Activated CD4-positive, alpha-beta memory T cell treated with anti-CD3 and anti-CD28 coated beads, Interleukin-2, amount 10 ng/mL, durations not matched to agents 7 days and 5 days (primary cell): ENCODE measurements at regions not wholly inside any gene's neighbourhood (a gene's known extent, or its start where the extent isn't known, plus 50 kb on each side); places are given as distances from the start of the nearest gene placed in this dataset.

Experiments used
- CTCF ChIA-PET: fragments of 350-600 bp; sonication (Branson Sonifier 250); formaldehyde crosslinking; loops from one replicate; lab custom pipeline; 2021; ENCODE audit warnings: antibody characterized with exemption, inconsistent platforms; lab: Charles Lee
- POLR2A ChIA-PET: fragments of 350-600 bp; sonication (Branson Sonifier 250); formaldehyde crosslinking; loops from one replicate; lab custom pipeline; 2021; ENCODE audit warnings: antibody characterized with exemption; lab: Charles Lee
- DNase-seq: peaks from one replicate; pipeline ENCODE4 v3.0.0-alpha.2; 2020
- H3K27ac Mint-ChIP-seq: one replicate; pipeline ENCODE4 v1.8.0; 2021; ENCODE audit warnings: mild to moderate bottlenecking, mixed read lengths
- H3K27me3 Mint-ChIP-seq: one replicate; pipeline ENCODE4 v1.8.0; 2021; ENCODE audit warnings: mixed read lengths
- H3K36me3 Mint-ChIP-seq: one replicate; pipeline ENCODE4 v1.8.0; 2021; ENCODE audit warnings: low read depth, mixed read lengths
- H3K4me1 Mint-ChIP-seq: one replicate; pipeline ENCODE4 v1.8.0; 2021; ENCODE audit warnings: mixed read lengths
- H3K4me3 Mint-ChIP-seq: one replicate; pipeline ENCODE4 v1.8.0; 2021; ENCODE audit warnings: mild to moderate bottlenecking, mixed read lengths
- H3K9me3 Mint-ChIP-seq: one replicate; pipeline ENCODE4 v1.8.0; 2021; ENCODE audit warnings: mixed read lengths

GRCh38 chr10:4754143-4754542, 71.9 kb upstream of the AKR1E2 start:
- peaks cover 36% of the 10 kb centered on the region for H3K27me3 Mint-ChIP-seq
- H3K27ac Mint-ChIP-seq: no peak overlapping the region
- DNase-seq: no peak
- no peaks in the 10 kb centered on the region for H3K4me1 Mint-ChIP-seq
- H3K36me3 Mint-ChIP-seq: no peaks in the 10 kb centered on the region
- H3K9me3 Mint-ChIP-seq: no peaks in the 10 kb centered on the region
- POLR2A ChIA-PET: no interaction called here
- H3K4me3 Mint-ChIP-seq: no peak overlapping the region
- CTCF ChIA-PET: no interaction called here

- H3K36me3 Mint-ChIP-seq: no peaks in the 10 kb centered on the region
- no peaks in the 10 kb centered on the region for H3K4me1 Mint-ChIP-seq
- ChIA-PET CTCF (no interaction called here), POLR2A (no interaction called here)
- no peak overlapping the region for H3K4me3 Mint-ChIP-seq
- peaks cover 42% of the 10 kb centered on the region for H3K27me3 Mint-ChIP-seq
- no peak for DNase-seq
- H3K9me3 Mint-ChIP-seq: no peaks in the 10 kb centered on the region
- H3K27ac Mint-ChIP-seq: no peak overlapping the region
Measured at GRCh38 chr10:4751211-4751610, 74.8 kb upstream of the AKR1E2 start.

GRCh38 chr10:4749271-4749574, 76.8 kb upstream of the AKR1E2 start:
- H3K9me3 Mint-ChIP-seq: no peaks in the 10 kb centered on the region
- ChIA-PET POLR2A (no interaction called here), CTCF (no interaction called here)
- no peaks in the 10 kb centered on the region for H3K4me1 Mint-ChIP-seq
- H3K27ac Mint-ChIP-seq: no peak overlapping the region
- no peak for DNase-seq
- peaks cover 39% of the 10 kb centered on the region for H3K27me3 Mint-ChIP-seq
- H3K4me3 Mint-ChIP-seq: no peak overlapping the region
- H3K36me3 Mint-ChIP-seq: no peaks in the 10 kb centered on the region

GRCh38 chr10:4748491-4749270, 77.3 kb upstream of the AKR1E2 start:
- DNase-seq: no peak
- CTCF ChIA-PET: no interaction called here
- H3K4me1 Mint-ChIP-seq: no peaks in the 10 kb centered on the region
- H3K4me3 Mint-ChIP-seq: no peak overlapping the region
- H3K27ac Mint-ChIP-seq: no peak overlapping the region
- no peaks in the 10 kb centered on the region for H3K36me3 Mint-ChIP-seq
- H3K27me3 Mint-ChIP-seq: peaks cover 44% of the 10 kb centered on the region
- no peaks in the 10 kb centered on the region for H3K9me3 Mint-ChIP-seq
- POLR2A ChIA-PET: no interaction called here

- no peak overlapping the region for H3K27ac Mint-ChIP-seq
- H3K4me1 Mint-ChIP-seq: no peaks in the 10 kb centered on the region
- ChIA-PET CTCF (no interaction called here), POLR2A (no interaction called here)
- no peak overlapping the region for H3K4me3 Mint-ChIP-seq
- H3K36me3 Mint-ChIP-seq: no peaks in the 10 kb centered on the region
- no peaks in the 10 kb centered on the region for H3K9me3 Mint-ChIP-seq
- peaks cover 25% of the 10 kb centered on the region for H3K27me3 Mint-ChIP-seq
- DNase-seq: no peak
Measured at GRCh38 chr10:4742217-4742616, 83.8 kb upstream of the AKR1E2 start.

- peaks cover 26% of the 10 kb centered on the region for H3K27me3 Mint-ChIP-seq
- no peak overlapping the region for H3K4me3 Mint-ChIP-seq
- CTCF ChIA-PET: no interaction called here
- no peak for DNase-seq
- no peaks in the 10 kb centered on the region for H3K9me3 Mint-ChIP-seq
- no peaks in the 10 kb centered on the region for H3K36me3 Mint-ChIP-seq
- no peaks in the 10 kb centered on the region for H3K4me1 Mint-ChIP-seq
- POLR2A ChIA-PET: no interaction called here
- no peak overlapping the region for H3K27ac Mint-ChIP-seq
Measured at GRCh38 chr10:4740471-4740870, 85.5 kb upstream of the AKR1E2 start.

- ChIA-PET POLR2A (no interaction called here), CTCF (no interaction called here)
- no peaks in the 10 kb centered on the region for H3K36me3 Mint-ChIP-seq
- peaks cover 7% of the 10 kb centered on the region for H3K27me3 Mint-ChIP-seq
- H3K4me3 Mint-ChIP-seq: no peak overlapping the region
- peaks cover 4% of the 10 kb centered on the region for H3K4me1 Mint-ChIP-seq
- DNase-seq: no peak
- no peaks in the 10 kb centered on the region for H3K9me3 Mint-ChIP-seq
- H3K27ac Mint-ChIP-seq: no peak overlapping the region
Measured at GRCh38 chr10:4736608-4737007, 89.4 kb upstream of the AKR1E2 start.

GRCh38 chr10:4736183-4736582, 89.8 kb upstream of the AKR1E2 start:
- POLR2A ChIA-PET: no interaction called here

GRCh38 chr10:4733843-4734224, 92.2 kb upstream of the AKR1E2 start:
- ChIA-PET CTCF (no interaction called here), POLR2A (no interaction called here)
- peaks cover 9% of the 10 kb centered on the region for H3K27me3 Mint-ChIP-seq
- no peaks in the 10 kb centered on the region for H3K36me3 Mint-ChIP-seq
- no peak overlapping the region for H3K4me3 Mint-ChIP-seq
- no peak for DNase-seq
- peaks cover 4% of the 10 kb centered on the region for H3K4me1 Mint-ChIP-seq
- no peak overlapping the region for H3K27ac Mint-ChIP-seq
- no peaks in the 10 kb centered on the region for H3K9me3 Mint-ChIP-seq

More at GRCh38 chr10:4736183-4736582, 89.8 kb upstream of the AKR1E2 start:
- H3K9me3 Mint-ChIP-seq: no peaks in the 10 kb centered on the region
- CTCF ChIA-PET: no interaction called here
- no peak overlapping the region for H3K27ac Mint-ChIP-seq
- no peaks in the 10 kb centered on the region for H3K36me3 Mint-ChIP-seq
- peaks cover 7% of the 10 kb centered on the region for H3K27me3 Mint-ChIP-seq
- no peak overlapping the region for H3K4me3 Mint-ChIP-seq
- DNase-seq: no peak
- peaks cover 4% of the 10 kb centered on the region for H3K4me1 Mint-ChIP-seq

GRCh38 chr10:4733150-4733842, 92.7 kb upstream of the AKR1E2 start:
- H3K27ac Mint-ChIP-seq: no peak overlapping the region
- peaks cover 4% of the 10 kb centered on the region for H3K4me1 Mint-ChIP-seq
- no peaks in the 10 kb centered on the region for H3K9me3 Mint-ChIP-seq
- no peak for DNase-seq
- no peak overlapping the region for H3K4me3 Mint-ChIP-seq
- CTCF ChIA-PET: no interaction called here
- no peaks in the 10 kb centered on the region for H3K36me3 Mint-ChIP-seq
- POLR2A ChIA-PET: no interaction called here
- peaks cover 5% of the 10 kb centered on the region for H3K27me3 Mint-ChIP-seq

- Mint-ChIP-seq H3K4me3 (no peak overlapping the region), H3K9me3 (no peaks in the 10 kb centered on the region), H3K4me1 (peaks cover 4% of the 10 kb centered on the region), H3K27me3 (peaks cover 5% of the 10 kb centered on the region), H3K27ac (no peak overlapping the region), H3K36me3 (no peaks in the 10 kb centered on the region)
- DNase-seq: no peak
- ChIA-PET CTCF (no interaction called here), POLR2A (no interaction called here)
Measured at GRCh38 chr10:4730998-4731397, 95.0 kb upstream of the AKR1E2 start.

- CTCF ChIA-PET: no interaction called here
- POLR2A ChIA-PET: no interaction called here
- Mint-ChIP-seq H3K9me3 (no peaks in the 10 kb centered on the region), H3K4me3 (no peak overlapping the region), H3K27ac (no peak overlapping the region), H3K27me3 (peaks cover 7% of the 10 kb centered on the region), H3K4me1 (no peaks in the 10 kb centered on the region), H3K36me3 (no peaks in the 10 kb centered on the region)
- no peak for DNase-seq
Measured at GRCh38 chr10:4725917-4726606, 99.9 kb upstream of the AKR1E2 start.

- H3K36me3 Mint-ChIP-seq: no peaks in the 10 kb centered on the region
- no peak overlapping the region for H3K27ac Mint-ChIP-seq
- ChIA-PET CTCF (no interaction called here), POLR2A (no interaction called here)
- no peaks in the 10 kb centered on the region for H3K4me1 Mint-ChIP-seq
- H3K9me3 Mint-ChIP-seq: no peaks in the 10 kb centered on the region
- no peak overlapping the region for H3K4me3 Mint-ChIP-seq
- H3K27me3 Mint-ChIP-seq: peaks cover 8% of the 10 kb centered on the region
- no peak for DNase-seq
Measured at GRCh38 chr10:4723860-4724259, 102.1 kb upstream of the AKR1E2 start.
